ENCODE measurements at regions not wholly inside any gene's neighbourhood (a gene's known extent, or its start where the extent isn't known, plus 50 kb on each side); places are given as distances from the start of the nearest gene placed in this dataset.

DNA sequence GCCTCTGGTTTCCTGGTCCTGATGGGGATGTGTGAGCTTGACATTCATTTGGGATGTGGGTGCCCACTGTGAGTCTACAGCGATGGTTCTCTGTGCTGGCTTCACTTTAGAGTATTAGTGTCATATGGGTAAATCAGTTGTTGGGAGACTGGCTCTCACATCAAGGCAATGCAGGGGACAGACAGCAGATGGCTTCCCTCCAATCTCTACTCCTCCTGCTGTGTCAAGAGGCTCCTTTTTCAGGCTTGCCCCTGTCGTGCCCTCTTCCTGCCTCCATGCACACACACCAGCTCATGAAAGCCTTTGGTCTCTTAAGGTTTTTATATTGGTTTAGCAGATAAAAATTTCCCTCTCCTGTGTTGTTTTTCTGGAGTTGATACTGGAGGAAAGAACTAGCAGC is 315.6 kb downstream of the RDH14 start:
- no peak for DNase-seq

GRCh38 chr2:18243816-18244215 is 316.6 kb downstream of the RDH14 start:
- no peak for DNase-seq

GRCh38 chr2:18242716-18243115 is 317.7 kb downstream of the RDH14 start:
- DNase-seq = no peak

GRCh38 chr2:18238209-18238608 is 322.2 kb downstream of the RDH14 start:
- no peak for DNase-seq

DNA sequence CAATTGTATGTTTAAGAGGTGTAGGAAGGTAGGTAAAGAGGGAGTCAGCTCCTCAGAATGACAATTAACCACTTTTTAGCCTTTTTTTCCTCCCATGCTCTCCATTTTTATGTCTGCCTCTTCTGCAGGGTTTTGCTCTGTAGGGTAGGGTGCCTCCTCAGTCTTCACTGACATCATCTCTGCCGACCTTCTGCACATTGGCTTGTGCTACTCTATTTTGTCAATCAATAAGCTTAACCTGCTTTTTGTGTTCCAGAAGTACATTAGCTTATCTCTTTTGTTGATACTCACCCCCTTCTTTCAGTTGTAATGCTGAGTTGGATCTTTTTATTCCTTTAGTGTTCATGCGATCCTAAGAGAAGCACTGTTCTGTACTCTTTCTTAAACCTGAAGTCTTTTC is 323.2 kb downstream of the RDH14 start:
- DNase-seq = no peak

- no peak for DNase-seq
Measured at GRCh38 chr2:18232731-18233438, 327.6 kb downstream of the RDH14 start.

DNA sequence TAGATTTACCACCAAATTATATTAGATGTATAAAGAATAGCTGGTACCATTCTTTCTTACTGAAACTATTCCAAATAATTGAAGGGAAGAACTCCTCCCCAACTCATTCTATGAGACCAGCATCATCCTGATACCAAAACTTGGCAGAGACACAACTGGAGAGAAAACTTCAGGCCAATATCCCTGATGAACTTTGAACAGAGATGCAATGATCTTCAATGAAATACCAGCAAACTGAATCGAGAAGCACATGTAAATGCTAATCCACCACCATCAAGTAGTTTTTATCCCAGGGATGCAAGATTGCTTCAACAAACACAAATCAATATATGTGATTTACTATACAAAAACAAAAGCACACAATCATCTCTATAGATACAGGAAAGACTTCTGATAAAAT is 329.8 kb downstream of the RDH14 start:
- no peak for DNase-seq

- DNase-seq = no peak
Measured at GRCh38 chr2:18219676-18220075, 340.8 kb downstream of the RDH14 start.

- no peak for DNase-seq
Measured at GRCh38 chr2:18218160-18218933, 339.9 kb downstream of the KCNS3 start.

DNA sequence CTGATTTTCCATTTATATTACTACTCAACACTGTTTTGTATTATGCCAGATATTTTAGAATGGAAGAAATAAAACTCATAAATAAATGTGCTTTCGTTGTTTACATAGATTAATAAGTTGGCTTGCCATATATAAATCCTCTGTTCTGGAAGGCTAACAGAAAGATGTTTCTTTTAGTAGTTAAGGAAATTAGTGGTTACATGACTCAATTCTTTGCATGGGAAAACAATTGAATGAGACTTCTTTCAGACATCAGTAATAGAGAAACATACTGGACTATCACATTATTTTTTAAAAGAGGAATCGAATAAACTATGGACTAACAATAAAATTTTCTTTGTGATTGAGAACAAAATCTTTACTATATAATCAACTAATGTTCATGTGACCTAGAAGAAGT is 336.5 kb downstream of the KCNS3 start:
- peak; percentile 8 for DNase-seq

- no peak for DNase-seq
Measured at GRCh38 chr2:18213986-18214385, 335.5 kb downstream of the KCNS3 start.

DNA sequence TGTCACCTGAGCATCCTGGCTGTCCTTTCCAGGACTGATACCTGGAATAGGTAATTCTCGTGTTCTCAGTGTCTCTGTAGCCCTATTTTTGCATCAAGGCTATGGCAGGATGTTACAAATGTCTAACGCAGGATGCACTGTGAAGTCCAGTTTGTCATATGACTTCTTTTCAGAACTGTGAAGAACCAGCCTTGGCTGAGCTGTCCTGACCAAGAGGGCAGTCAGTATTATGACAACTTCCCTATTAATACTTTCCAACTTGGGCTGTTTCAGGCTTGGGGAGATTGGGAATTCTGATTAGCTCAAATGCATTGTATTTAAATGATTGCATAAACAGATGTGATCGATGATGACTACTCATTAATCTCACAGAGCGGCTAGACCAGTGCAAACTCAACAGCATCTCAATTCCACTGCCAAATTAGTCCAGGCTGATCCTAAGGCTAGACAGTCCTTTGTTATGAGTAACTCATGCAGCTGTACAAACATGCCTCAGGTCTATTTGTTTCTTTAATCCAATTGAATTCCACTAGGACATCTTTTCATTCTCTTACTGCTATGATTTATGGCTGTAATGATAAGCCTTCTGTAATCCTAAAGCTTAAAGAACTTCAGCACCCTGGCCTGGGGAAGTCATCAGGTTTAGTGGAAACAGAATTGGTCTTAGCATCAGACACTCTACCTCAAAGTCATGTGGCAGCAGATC is 331.6 kb downstream of the KCNS3 start:
- peak; percentile 73 for DNase-seq

- DNase-seq = no peak
Measured at GRCh38 chr2:18208956-18209355, 330.5 kb downstream of the KCNS3 start.

- no peak for DNase-seq
Measured at GRCh38 chr2:18200771-18201170, 322.3 kb downstream of the KCNS3 start.

GRCh38 chr2:18198677-18199076 is 320.2 kb downstream of the KCNS3 start:
- no peak for DNase-seq

GRCh38 chr2:18194161-18194560 is 315.7 kb downstream of the KCNS3 start:
- no peak for DNase-seq

DNA sequence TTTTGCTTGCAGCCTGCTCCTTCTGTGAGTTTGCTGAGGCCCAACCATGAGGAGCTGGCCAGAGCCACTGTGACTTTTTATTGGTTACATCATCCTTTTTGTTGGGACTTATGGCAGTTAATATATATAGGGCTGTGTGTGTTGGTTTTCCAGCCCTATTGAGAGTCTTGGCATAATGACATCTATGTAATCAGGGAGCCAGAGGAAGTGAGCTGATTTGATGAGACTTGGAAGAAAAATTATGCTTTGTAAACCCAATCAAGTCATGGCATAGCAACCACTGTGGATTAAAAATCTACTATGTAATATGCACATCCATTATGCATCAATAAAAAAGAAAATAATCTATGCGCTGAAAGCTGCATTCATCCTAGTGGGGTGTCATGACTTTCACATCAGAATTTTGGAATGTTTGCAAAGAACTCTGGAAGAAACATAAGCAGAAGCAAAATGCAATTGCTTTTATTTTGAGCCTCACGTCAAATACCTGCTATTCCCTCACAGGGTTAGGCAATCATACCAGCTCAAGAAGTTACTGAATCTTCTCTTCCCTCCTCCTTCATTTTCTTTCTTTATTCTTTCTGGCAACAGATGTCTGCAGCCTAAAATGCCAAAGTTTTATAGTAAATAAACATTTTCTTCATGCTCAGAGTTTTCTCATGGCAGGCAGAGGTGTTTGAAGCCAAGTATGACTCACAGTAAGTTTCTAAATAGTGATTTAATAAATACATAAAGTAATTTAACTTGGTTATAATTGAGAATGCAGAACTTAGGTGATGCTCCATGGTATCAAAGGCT is 308.5 kb downstream of the KCNS3 start:
- no peak for DNase-seq

DNA sequence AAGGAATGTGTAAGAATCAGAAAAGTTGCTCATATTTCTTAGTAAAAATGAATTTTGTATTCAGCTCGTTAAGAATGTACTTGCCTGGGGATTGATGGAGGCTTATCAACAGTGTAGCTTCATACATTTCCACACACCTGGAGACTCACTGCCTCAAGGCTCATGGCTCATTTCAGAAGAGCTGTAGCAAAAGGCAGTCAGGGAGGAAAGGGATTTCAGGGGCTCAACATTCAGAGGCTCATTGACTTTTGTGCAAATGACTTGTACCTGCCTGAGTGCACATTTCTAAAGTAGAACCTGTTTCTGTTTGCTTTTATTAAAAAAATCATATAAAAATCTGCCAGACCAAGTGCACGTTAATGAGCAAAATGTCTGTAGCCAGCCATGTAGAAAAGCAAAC is 304.4 kb downstream of the KCNS3 start:
- DNase-seq = no peak

GRCh38 chr2:18180912-18181311 is 302.4 kb downstream of the KCNS3 start:
- DNase-seq = no peak

DNA sequence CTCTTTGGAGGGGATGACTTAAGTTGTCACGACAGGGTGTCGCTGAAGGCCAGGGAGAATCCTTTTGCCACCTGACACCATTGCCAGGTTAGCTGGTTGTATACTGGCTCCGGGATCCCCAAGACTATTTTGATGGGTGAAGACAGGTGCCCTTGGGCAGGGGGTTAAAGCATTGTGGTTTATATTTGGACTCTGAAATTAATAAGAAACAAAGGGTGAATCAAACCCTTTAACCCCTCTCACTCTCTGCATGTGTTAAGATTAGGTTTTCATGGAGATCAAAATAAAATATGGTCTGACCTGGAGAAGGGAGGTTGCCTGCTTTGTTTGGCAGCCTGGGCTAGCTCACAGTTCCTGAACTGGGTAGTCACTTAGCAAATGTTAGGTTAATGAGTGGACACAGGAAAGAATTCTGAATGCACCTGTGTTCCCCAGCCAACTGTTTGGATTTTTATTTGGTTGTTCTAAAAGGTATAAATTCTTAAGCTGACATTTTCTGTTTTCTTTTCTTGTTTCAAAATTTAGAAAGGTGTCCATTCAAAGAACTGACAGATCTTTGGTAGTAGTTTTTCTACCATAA is 301.7 kb downstream of the KCNS3 start:
- no peak for DNase-seq

GRCh38 chr2:18178736-18179349 is 300.4 kb downstream of the KCNS3 start:
- peak; percentile 60 for DNase-seq

- no peak for DNase-seq
Measured at GRCh38 chr2:18176679-18177215, 298.3 kb downstream of the KCNS3 start.
